ENCODE measurements at regions not wholly inside any gene's neighbourhood (a gene's known extent, or its start where the extent isn't known, plus 50 kb on each side); places are given as distances from the start of the nearest gene placed in this dataset.

- Histone ChIP-seq H2AFZ (ENCODE audit: low read depth, low read length, poor library complexity, severe bottlenecking) (no peak overlapping the region), H3K4me1 (ENCODE audit: control insufficient read depth in 1 of 2, insufficient read depth in 2 of 2, low read length in 2 of 2) (no peaks in the 10 kb centered on the region), H3K9ac (ENCODE audit: low read length) (no peak overlapping the region), H3K9me3 (ENCODE audit: control insufficient read depth in 1 of 2, insufficient read depth in 1 of 2, low read depth in 1 of 2, low read length in 2 of 2) (no peaks in the 10 kb centered on the region), H3K9me2 (ENCODE audit: insufficient read depth) (no peaks in the 10 kb centered on the region), H3K79me2 (ENCODE audit: insufficient read depth, low read length) (no peaks in the 10 kb centered on the region), H3K36me3 (ENCODE audit: control insufficient read depth in 1 of 2, insufficient read depth in 2 of 2, low read length in 2 of 2) (no peaks in the 10 kb centered on the region), H3K27ac (ENCODE audit: low read depth, low read length) (no peak overlapping the region), H4K20me1 (ENCODE audit: insufficient read depth) (no peaks in the 10 kb centered on the region), H3K27me3 (ENCODE audit: insufficient read depth, low read length) (no peaks in the 10 kb centered on the region), H3K4me2 (ENCODE audit: low read length) (no peak overlapping the region), H3K4me3 (replicated peaks in 1 of 2; ENCODE audit: low read depth in 1 of 2, low read length in 2 of 2) (no peak overlapping the region)
- RAD21 ChIA-PET (ENCODE audit: low non-redundant PET in 1 of 2, low total read pairs in 2 of 2, uncharacterized antibody in 2 of 2, unreplicated experiment in 2 of 2), result no interaction called here
- POLR2A ChIA-PET, result no interaction called here
- CTCF ChIA-PET, result no interaction called here
- intact Hi-C loops (cut with micrococcal nuclease), result no loop called here
- DNase-seq (ENCODE audit: low read depth, low spot score), result no peak
- TF ChIP-seq SRF (IDR thresholded peaks at IDR 0.05; ENCODE audit: low read depth) (no peak), RAD21 (IDR thresholded peaks at IDR 0.05; ENCODE audit: low read depth) (no peak), ZBTB33 (IDR thresholded peaks at IDR 0.05; ENCODE audit: extremely low read depth, insufficient replicate concordance, low read length) (no peak), ZNF274 (IDR thresholded peaks at IDR 0.05; ENCODE audit: low read depth, low read length) (no peak), EZH2phosphoT487 (IDR thresholded peaks at IDR 0.05; ENCODE audit: borderline replicate concordance) (no peak)
- BruUV-seq (replicated peaks), result no TSS peak
- no peak for ATAC-seq
These were observed 346.8 kb downstream of the RAB28 start for GRCh38 chr4:13137390-13137789.

- Histone ChIP-seq H3K4me2 (ENCODE audit: low read length) (no peak overlapping the region), H3K4me1 (ENCODE audit: control insufficient read depth in 1 of 2, insufficient read depth in 2 of 2, low read length in 2 of 2) (no peaks in the 10 kb centered on the region), H3K79me2 (ENCODE audit: insufficient read depth, low read length) (no peaks in the 10 kb centered on the region), H3K36me3 (ENCODE audit: control insufficient read depth in 1 of 2, insufficient read depth in 2 of 2, low read length in 2 of 2) (no peaks in the 10 kb centered on the region), H3K4me3 (replicated peaks in 1 of 2; ENCODE audit: low read depth in 1 of 2, low read length in 2 of 2) (no peak overlapping the region), H3K9me3 (ENCODE audit: control insufficient read depth in 1 of 2, insufficient read depth in 1 of 2, low read depth in 1 of 2, low read length in 2 of 2) (no peaks in the 10 kb centered on the region), H3K9ac (ENCODE audit: low read length) (no peak overlapping the region), H3K27me3 (ENCODE audit: insufficient read depth, low read length) (no peaks in the 10 kb centered on the region), H4K20me1 (ENCODE audit: insufficient read depth) (no peaks in the 10 kb centered on the region), H3K9me2 (ENCODE audit: insufficient read depth) (no peaks in the 10 kb centered on the region), H2AFZ (ENCODE audit: low read depth, low read length, poor library complexity, severe bottlenecking) (no peak overlapping the region), H3K27ac (ENCODE audit: low read depth, low read length) (no peak overlapping the region)
- intact Hi-C loops (cut with micrococcal nuclease), result no loop called here
- RAD21 ChIA-PET (ENCODE audit: low non-redundant PET in 1 of 2, low total read pairs in 2 of 2, uncharacterized antibody in 2 of 2, unreplicated experiment in 2 of 2), result no interaction called here
- POLR2A ChIA-PET, result no interaction called here
- no peak for TF ChIP-seq ATF3 (IDR thresholded peaks at IDR 0.05)
- no peak for TF ChIP-seq CBX3 (IDR thresholded peaks at IDR 0.05; ENCODE audit: low read depth)
- no peak for TF ChIP-seq SRF (IDR thresholded peaks at IDR 0.05; ENCODE audit: low read depth)
- TF ChIP-seq REST (IDR thresholded peaks at IDR 0.05; ENCODE audit: low read depth), result no peak
- no peak for TF ChIP-seq CTCF (IDR thresholded peaks at IDR 0.05 in 2 of 3, conservative IDR thresholded peaks at IDR 0.05 in 1 of 3; ENCODE audit: borderline replicate concordance in 1 of 3, insufficient read depth in 1 of 3, low read depth in 2 of 3, low read length in 2 of 3)
- TF ChIP-seq YY1 (IDR thresholded peaks at IDR 0.05; ENCODE audit: extremely low read depth, insufficient replicate concordance, low read depth, low read length), result no peak
- no peak for TF ChIP-seq EZH2phosphoT487 (IDR thresholded peaks at IDR 0.05; ENCODE audit: borderline replicate concordance)
- no peak for DNase-seq (ENCODE audit: low read depth, low spot score)
- CTCF ChIA-PET, result no interaction called here
- ATAC-seq, result no peak
- BruUV-seq (replicated peaks), result no TSS peak
These were observed 350.4 kb downstream of the RAB28 start for GRCh38 chr4:13133700-13134099.
